ENCODE measurements at regions not wholly inside any gene's neighbourhood (a gene's known extent, or its start where the extent isn't known, plus 50 kb on each side); places are given as distances from the start of the nearest gene placed in this dataset.
"Not testable (repeated sequence)": the region's sequence is repeated elsewhere in the genome, so short reads cannot be mapped to it uniquely, and the experiment has no call there.

DNA sequence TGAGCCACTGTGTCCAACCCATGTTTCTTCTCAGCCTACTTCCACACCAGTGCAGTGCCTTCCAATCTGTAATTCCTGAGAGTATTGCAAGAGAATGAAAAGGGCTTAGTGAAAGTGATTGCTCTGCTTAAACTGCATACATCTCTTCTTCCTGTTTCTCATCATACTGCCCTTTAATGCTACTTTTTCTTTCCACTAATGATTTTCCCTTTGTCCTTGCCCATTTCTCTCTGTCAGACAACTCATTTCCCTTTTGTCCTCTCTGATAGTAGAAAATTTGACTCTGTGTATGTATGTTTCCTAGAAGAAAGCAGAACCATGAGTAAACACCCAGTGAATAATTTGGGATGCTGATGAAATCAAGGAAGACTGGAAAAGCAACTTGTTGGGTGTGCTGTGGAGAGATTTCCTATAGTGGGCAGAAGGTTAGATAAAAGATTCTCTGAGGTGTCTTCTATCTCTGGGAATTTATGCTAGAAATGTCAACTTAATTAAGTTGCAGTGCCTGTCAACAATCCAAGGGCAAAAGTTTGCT is 102.2 kb upstream of the CHD1 start:
- no peak for DNase-seq
- Histone ChIP-seq H3K27me3 (no peaks in the 10 kb centered on the region), H3K4me1 (peaks cover 3% of the 10 kb centered on the region; the same call in 1 of the 2 replicates)

GRCh38 chr5:99029172-99029571 is 100.4 kb upstream of the CHD1 start:
- Histone ChIP-seq H3K9me3 (no peaks in the 10 kb centered on the region), H3K4me1 (peaks cover 3% of the 10 kb centered on the region; the same call in 1 of the 2 replicates), H3K36me3 (no peaks in the 10 kb centered on the region), H3K27me3 (no peaks in the 10 kb centered on the region), H3K4me3 (ENCODE audit: low read depth, low read length) (no peak overlapping the region)
- DNase-seq = no peak
- no peak for TF ChIP-seq CTCF (IDR thresholded peaks at IDR 0.05; ENCODE audit: low read depth, low read length)

More for the DNA sequence above, 102.2 kb upstream of the CHD1 start:
- H3K9me3 ChIP-seq = no peaks in the 10 kb centered on the region
- TF ChIP-seq CTCF (IDR thresholded peaks at IDR 0.05; ENCODE audit: low read depth, low read length) = no peak
- H3K4me3 ChIP-seq (ENCODE audit: low read depth, low read length) = no peak overlapping the region
- H3K36me3 ChIP-seq = no peaks in the 10 kb centered on the region

DNA sequence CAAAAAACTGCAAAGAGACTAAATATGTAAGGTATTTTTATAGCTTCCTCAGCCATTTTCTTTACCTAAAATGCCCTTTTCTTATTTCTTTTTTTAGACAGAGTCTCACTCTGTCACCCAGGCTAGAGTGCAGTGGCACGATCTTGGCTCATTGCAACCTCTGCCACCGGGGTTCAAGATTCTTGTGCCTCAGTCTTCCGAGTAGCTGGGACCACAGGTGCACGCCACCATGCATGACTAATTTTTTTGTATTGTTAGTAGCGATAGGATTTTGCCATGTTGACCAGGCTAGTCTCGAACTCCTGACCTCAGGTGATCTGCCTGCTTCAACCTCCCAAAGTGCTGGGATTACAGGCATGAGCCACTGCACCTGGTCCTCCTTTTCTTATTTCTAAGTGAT is 99.4 kb upstream of the CHD1 start:
- H3K4me3 ChIP-seq (ENCODE audit: low read depth, low read length); H3K36me3 ChIP-seq; H3K27me3 ChIP-seq; H3K9me3 ChIP-seq; H3K4me1 ChIP-seq; DNase-seq: not testable (repeated sequence)

DNA sequence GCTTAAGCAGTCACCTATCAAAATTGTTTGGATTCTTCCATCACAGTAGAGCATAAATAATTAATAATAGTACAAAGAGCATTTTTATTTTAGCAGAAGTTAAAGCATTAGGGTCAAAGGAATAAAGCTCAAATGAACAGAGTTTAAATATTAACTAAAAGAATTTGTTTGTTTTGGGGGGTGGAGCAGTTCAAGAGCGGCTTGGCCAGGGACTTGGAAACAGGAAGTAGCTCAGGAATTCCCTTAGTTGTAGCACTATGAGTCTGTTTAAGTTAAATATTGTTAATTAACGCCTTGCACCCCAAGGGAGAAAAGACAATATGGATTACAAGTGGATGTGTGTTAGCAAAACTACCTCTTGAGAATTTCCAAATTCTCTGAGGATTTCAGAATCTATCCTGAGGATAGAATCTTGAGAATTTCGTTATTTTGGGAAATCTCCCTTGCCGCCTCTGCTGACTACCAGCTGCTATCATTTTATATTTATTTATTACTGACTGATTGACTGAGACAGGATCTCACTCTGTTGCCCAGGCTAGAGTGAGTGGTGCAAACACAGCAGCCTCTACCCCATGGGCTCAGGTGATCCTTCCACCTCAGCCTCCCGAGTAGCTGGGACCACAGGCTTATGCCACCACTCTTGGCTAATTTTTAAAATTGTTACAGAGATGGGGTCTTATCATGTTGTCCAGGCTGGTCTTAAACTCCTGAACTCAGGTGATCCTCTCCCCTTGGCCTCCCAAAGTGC is 96.7 kb upstream of the CHD1 start:
- H3K9me3 ChIP-seq = no peaks in the 10 kb centered on the region
- TF ChIP-seq CTCF (IDR thresholded peaks at IDR 0.05; ENCODE audit: low read depth, low read length) = no peak
- H3K4me1 ChIP-seq = peaks cover 12% of the 10 kb centered on the region
- H3K27me3 ChIP-seq = no peaks in the 10 kb centered on the region
- no peaks in the 10 kb centered on the region for H3K36me3 ChIP-seq
- H3K4me3 ChIP-seq (ENCODE audit: low read depth, low read length) = no peak overlapping the region
- DNase-seq = no peak

DNA sequence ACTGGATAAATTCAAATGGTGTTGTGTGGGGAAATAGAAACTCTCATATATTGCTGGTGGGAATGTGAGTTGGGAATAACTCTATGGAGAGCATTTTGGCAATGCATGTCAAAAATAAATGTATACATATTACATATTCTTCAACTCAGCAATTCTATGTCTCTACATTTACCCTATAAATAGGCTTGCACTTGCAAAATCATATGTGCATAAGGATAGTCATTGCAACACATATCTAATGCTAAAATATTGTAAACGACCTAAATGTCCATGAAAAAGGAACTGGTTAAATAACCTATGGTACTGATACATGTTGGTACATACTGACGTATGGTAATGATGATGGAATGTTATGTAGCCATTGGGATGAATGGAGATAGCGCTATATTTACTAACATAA is 94.5 kb upstream of the CHD1 start:
- Histone ChIP-seq H3K36me3 (no peaks in the 10 kb centered on the region), H3K4me3 (ENCODE audit: low read depth, low read length) (no peak overlapping the region), H3K27me3 (no peaks in the 10 kb centered on the region), H3K4me1 (peaks cover 21% of the 10 kb centered on the region), H3K9me3 (no peaks in the 10 kb centered on the region)
- TF ChIP-seq CTCF (IDR thresholded peaks at IDR 0.05; ENCODE audit: low read depth, low read length) = no peak
- no peak for DNase-seq

- H3K27me3 ChIP-seq = no peaks in the 10 kb centered on the region
- H3K4me1 ChIP-seq = peaks cover 18% of the 10 kb centered on the region
- no peaks in the 10 kb centered on the region; the same call in 1 of the 2 replicates for H3K9me3 ChIP-seq
- DNase-seq = no peak
- H3K36me3 ChIP-seq = no peaks in the 10 kb centered on the region
- H3K4me3 ChIP-seq (ENCODE audit: low read depth, low read length) = no peak overlapping the region
- no peak for TF ChIP-seq CTCF (IDR thresholded peaks at IDR 0.05; ENCODE audit: low read depth, low read length)
Observed at GRCh38 chr5:99022250-99022649, 93.4 kb upstream of the CHD1 start.
